ENCODE measurements at regions not wholly inside any gene's neighbourhood (a gene's known extent, or its start where the extent isn't known, plus 50 kb on each side); places are given as distances from the start of the nearest gene placed in this dataset.

GRCh38 chr4:133275246-133275645 is 126.2 kb downstream of the PCDH10 start:
- H3K4me2 ChIP-seq (ENCODE audit: low read length): no peak overlapping the region
- intact Hi-C loops (cut with micrococcal nuclease): no loop called here
- no peaks in the 10 kb centered on the region for H4K20me1 ChIP-seq (ENCODE audit: low read length)
- H3K4me3 ChIP-seq (ENCODE audit: low read length): no peak overlapping the region
- POLR2A ChIA-PET (ENCODE audit: unreplicated experiment): no interaction called here
- TF ChIP-seq CTCF (conservative IDR thresholded peaks at IDR 0.05; ENCODE audit: low read depth, low read length) (no peak), EZH2phosphoT487 (IDR thresholded peaks at IDR 0.05; ENCODE audit: borderline replicate concordance, low read length) (no peak), EZH2 (IDR thresholded peaks at IDR 0.05; ENCODE audit: low read length, unreplicated experiment) (no peak)
- CTCF ChIA-PET: no interaction called here
- no peaks in the 10 kb centered on the region for H3K4me1 ChIP-seq (ENCODE audit: insufficient read depth, low read length)
- H3K36me3 ChIP-seq (ENCODE audit: low read depth, low read length): no peaks in the 10 kb centered on the region
- no peaks in the 10 kb centered on the region for H3K79me2 ChIP-seq (ENCODE audit: low read length)
- no peak for DNase-seq
- no peak overlapping the region for H3K9ac ChIP-seq (ENCODE audit: low read length)
- ATAC-seq: no peak
- H3K9me2 ChIP-seq (replicated peaks; ENCODE audit: low read length): no peaks in the 10 kb centered on the region
- H3K27ac ChIP-seq (ENCODE audit: low read length): no peak overlapping the region
- no peaks in the 10 kb centered on the region for H3K9me3 ChIP-seq (ENCODE audit: low read length)
- H2AFZ ChIP-seq (ENCODE audit: low read length): no peak overlapping the region
- H3K27me3 ChIP-seq (ENCODE audit: low read length): no peaks in the 10 kb centered on the region
- H3F3A ChIP-seq (ENCODE audit: low read length, unreplicated experiment): no peaks in the 10 kb centered on the region
- BruUV-seq (replicated peaks): no TSS peak

GRCh38 chr4:133273401-133273800 is 124.3 kb downstream of the PCDH10 start:
- no peaks in the 10 kb centered on the region for H3K4me1 ChIP-seq (ENCODE audit: insufficient read depth, low read length)
- no peak for ATAC-seq
- H3K27ac ChIP-seq (ENCODE audit: low read length): no peak overlapping the region
- no peaks in the 10 kb centered on the region for H4K20me1 ChIP-seq (ENCODE audit: low read length)
- no peak overlapping the region for H3K9ac ChIP-seq (ENCODE audit: low read length)
- no peaks in the 10 kb centered on the region for H3K9me3 ChIP-seq (ENCODE audit: low read length)
- H3K4me3 ChIP-seq (ENCODE audit: low read length): no peak overlapping the region
- H3K36me3 ChIP-seq (ENCODE audit: low read depth, low read length): no peaks in the 10 kb centered on the region
- ChIA-PET POLR2A (ENCODE audit: unreplicated experiment) (no interaction called here), CTCF (no interaction called here)
- DNase-seq: no peak
- intact Hi-C loops (cut with micrococcal nuclease): no loop called here
- H3K9me2 ChIP-seq (replicated peaks; ENCODE audit: low read length): no peaks in the 10 kb centered on the region
- H3K4me2 ChIP-seq (ENCODE audit: low read length): no peak overlapping the region
- no TSS peak for BruUV-seq (replicated peaks)
- no peak overlapping the region for H2AFZ ChIP-seq (ENCODE audit: low read length)
- no peak for TF ChIP-seq CTCF (conservative IDR thresholded peaks at IDR 0.05; ENCODE audit: low read depth, low read length)
- no peak for TF ChIP-seq EZH2 (IDR thresholded peaks at IDR 0.05; ENCODE audit: low read length, unreplicated experiment)
- no peak for TF ChIP-seq EZH2phosphoT487 (IDR thresholded peaks at IDR 0.05; ENCODE audit: borderline replicate concordance, low read length)
- H3K27me3 ChIP-seq (ENCODE audit: low read length): no peaks in the 10 kb centered on the region
- no peaks in the 10 kb centered on the region for H3F3A ChIP-seq (ENCODE audit: low read length, unreplicated experiment)
- H3K79me2 ChIP-seq (ENCODE audit: low read length): no peaks in the 10 kb centered on the region

GRCh38 chr4:133270021-133270570 is 121.0 kb downstream of the PCDH10 start:
- ChIA-PET CTCF (no interaction called here), POLR2A (ENCODE audit: unreplicated experiment) (no interaction called here)
- no peaks in the 10 kb centered on the region for H3K36me3 ChIP-seq (ENCODE audit: low read depth, low read length)
- BruUV-seq (replicated peaks): no TSS peak
- H3F3A ChIP-seq (ENCODE audit: low read length, unreplicated experiment): no peaks in the 10 kb centered on the region
- no peaks in the 10 kb centered on the region for H3K9me3 ChIP-seq (ENCODE audit: low read length)
- H3K4me1 ChIP-seq (ENCODE audit: insufficient read depth, low read length): no peaks in the 10 kb centered on the region
- H3K27me3 ChIP-seq (ENCODE audit: low read length): no peaks in the 10 kb centered on the region
- ATAC-seq (no peak), DNase-seq (no peak)
- no peaks in the 10 kb centered on the region for H3K79me2 ChIP-seq (ENCODE audit: low read length)
- no peak overlapping the region for H3K9ac ChIP-seq (ENCODE audit: low read length)
- H3K27ac ChIP-seq (ENCODE audit: low read length): no peak overlapping the region
- no peak overlapping the region for H3K4me3 ChIP-seq (ENCODE audit: low read length)
- H2AFZ ChIP-seq (ENCODE audit: low read length): no peak overlapping the region
- intact Hi-C loops (cut with micrococcal nuclease): no loop called here
- H3K4me2 ChIP-seq (ENCODE audit: low read length): no peak overlapping the region
- no peaks in the 10 kb centered on the region for H4K20me1 ChIP-seq (ENCODE audit: low read length)
- no peaks in the 10 kb centered on the region for H3K9me2 ChIP-seq (replicated peaks; ENCODE audit: low read length)
- TF ChIP-seq EZH2phosphoT487 (IDR thresholded peaks at IDR 0.05; ENCODE audit: borderline replicate concordance, low read length) (no peak), CTCF (conservative IDR thresholded peaks at IDR 0.05; ENCODE audit: low read depth, low read length) (no peak), EZH2 (IDR thresholded peaks at IDR 0.05; ENCODE audit: low read length, unreplicated experiment) (no peak)

Measured in PC-3 (cell line).